DMS153 treated with DMSO at 0.1 percent for 48 hours (cell line): ENCODE measurements at regions not wholly inside any gene's neighbourhood (a gene's known extent, or its start where the extent isn't known, plus 50 kb on each side); places are given as distances from the start of the nearest gene placed in this dataset.
"Not testable (repeated sequence)": the region's sequence is repeated elsewhere in the genome, so short reads cannot be mapped to it uniquely, and the experiment has no call there.

ENCODE experiments used
- DNase-seq: peaks from one replicate; lab custom pipeline; 2025; ENCODE audit not compliant: unreplicated experiment; lab: John Stamatoyannopoulos, UW

DNA sequence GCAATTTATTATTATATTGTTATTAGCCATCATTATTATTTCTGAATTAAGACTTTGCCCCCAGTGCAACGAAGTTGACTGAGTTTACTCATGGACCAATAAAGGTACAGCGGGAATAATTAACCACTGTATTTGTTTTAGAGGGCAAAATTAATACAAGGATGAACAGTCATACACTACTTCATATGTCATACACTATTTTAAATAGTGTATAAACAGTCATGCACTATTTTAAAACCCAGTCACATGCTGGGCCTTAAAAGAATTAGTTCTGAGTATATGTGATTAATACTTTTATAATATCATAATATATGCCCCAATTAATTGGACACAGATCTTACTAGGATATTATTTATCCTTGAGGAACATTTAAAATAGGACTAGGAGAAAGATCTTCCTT lies 125.3 kb upstream of the NANOGP8 start:
- no peak for DNase-seq

DNA sequence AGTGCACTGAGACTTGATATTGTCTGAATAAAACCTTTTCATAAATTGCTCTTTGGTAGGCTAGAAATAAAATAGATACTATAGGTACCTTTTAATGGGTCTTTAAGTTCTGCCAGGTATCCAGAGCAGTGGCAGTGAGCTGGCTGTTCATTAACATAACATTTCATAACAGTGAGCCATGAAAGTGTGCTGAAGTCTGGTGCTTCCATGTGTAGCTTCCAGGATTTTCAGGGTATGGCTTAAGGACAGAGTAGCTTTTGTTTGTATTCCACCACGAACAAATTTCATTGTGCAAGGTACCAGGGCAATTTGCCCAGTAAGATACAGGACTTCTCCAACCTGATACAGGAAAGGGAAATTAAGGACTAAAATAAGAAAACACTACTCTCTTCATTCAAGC lies 124.7 kb upstream of the NANOGP8 start:
- no peak for DNase-seq

DNA sequence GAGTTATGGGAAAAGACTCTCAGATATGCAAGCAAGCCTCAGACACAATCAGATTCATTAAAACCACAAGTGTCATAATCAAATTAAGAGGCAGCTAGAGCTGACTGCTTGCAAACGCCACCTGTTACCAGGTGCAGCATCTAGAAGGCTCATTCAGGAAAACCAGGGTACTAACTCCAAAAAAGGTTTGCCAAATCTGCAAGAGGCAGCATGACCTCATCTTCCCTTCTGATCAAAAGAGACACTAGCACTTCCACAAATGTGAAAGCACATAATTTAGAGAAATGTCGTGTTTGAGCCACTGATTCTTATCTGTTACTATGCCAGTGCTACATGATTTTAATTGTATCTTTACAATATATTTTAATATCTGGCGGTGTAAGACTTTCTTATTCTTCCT lies 123.3 kb upstream of the NANOGP8 start:
- no peak for DNase-seq

DNA sequence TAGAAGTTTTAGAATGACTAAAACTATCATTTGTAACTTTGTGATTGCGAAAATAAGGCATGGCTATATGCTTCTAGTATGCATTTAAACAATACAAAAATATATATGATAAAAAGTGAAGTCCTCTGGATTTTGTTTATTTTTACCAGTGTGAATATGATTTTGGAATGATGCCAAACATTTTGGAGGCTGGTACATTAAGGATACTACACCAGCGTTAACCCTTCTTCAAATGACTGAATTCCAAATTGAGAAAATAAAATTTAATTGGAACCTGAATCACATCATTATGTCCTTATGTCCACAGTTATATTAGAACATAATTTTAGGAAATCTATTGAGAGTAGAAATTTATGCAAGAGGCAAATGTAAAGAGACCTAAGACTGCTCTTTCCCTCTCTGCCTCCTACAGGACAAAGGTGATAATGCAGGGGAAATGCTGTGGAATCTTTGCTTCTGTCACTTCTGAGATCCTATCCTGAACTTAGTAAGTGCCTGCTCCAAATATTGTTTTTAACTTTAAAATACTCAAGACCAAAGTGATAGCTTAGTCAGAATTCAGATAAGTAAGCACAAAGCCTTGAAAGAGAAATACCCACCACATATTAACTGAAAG lies 121.1 kb upstream of the NANOGP8 start:
- DNase-seq, result no peak

DNA sequence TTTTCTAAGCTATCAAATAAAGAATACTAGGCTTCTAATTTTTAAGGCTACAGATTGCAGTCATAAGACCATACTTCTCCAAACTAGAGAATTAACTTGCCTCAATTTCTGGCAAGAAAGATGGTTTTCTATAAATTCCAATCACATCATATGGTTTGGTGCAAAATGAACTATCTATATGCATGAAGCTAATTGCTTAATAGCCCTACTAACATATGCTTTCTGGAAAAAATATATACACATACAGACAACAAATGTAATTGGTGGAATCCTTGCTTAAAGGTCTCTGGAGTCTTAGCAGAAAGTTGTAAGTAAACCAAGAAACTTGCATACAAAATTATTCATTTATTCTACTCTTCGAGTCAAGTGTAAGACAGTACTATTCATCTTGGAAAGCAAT lies 113.1 kb upstream of the NANOGP8 start:
- no peak for DNase-seq

DNA sequence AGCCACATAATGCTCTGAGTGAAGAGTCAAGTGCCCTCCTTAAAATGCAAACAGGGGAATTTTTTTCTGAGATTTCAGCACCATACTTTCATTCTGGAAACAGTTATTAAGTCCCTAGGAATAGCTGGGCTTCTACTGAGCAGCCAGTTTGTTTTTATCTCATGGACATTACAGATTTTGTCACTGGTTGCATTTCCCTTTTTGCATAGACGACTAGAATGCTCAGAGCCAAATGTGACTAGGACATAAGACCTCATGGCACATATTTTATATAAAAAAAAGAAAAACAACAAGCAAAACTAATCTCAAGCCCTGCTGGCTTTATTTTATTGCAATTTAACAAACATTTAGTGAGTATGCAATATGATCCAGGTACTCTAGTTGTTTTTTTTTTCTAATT lies 112.7 kb upstream of the NANOGP8 start:
- no peak for DNase-seq

DNA sequence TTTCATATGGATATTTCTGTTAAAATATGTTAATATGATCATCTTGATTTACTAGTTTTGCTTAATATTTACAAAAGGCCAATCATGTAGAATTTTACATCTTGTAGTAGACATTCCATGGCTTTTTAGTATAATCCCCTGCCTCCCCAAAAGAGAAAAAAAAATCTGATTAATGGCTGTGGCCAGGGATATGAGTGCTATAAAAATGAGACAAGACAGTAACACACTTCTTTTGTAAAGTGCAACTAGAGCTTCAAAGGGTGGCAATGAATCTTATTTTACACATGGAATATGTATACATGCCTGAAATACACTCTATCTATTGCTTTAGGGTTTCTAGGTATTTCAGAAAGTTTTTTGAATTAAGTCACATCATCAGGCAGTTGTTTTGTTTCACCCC lies 112.2 kb upstream of the NANOGP8 start:
- no peak for DNase-seq

DNA sequence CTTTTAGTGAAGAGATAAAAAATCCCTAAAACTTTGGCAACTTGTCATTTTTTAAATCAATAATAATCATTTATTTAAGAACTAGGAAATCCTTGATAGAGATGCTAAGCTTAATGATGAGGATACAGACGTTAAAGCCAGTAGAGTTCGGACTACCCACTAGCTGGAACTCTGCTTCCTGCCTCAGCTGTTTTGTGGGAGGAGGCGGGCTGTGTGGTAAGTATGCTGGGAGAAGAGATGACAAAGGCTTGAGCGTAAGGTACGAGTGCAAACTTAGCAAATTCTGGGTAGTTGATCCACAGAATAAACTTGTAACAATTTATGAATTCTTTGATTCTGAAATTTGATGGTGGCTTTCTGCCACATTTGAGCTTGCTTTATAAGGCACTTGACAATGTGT lies 111.2 kb upstream of the NANOGP8 start:
- no peak for DNase-seq

DNA sequence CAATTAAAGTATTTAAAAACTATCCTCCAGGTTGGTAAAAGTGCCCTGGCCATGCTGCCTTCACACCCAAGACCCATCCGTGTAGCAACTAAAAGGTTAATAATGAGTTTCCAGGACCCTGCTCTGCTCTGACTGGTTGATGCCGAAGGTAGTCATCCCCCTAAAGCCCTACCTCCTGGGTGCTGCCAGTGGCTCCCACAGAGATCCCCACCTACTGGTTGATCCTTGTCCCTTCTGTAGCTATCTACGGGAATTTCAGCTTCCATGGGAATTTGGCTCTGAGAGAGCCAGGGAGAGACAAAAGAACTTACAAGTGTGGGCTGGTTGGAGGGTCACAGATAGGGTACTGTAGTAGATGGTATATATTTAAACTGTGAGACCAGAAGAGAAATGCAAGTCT lies 110.6 kb upstream of the NANOGP8 start:
- no peak for DNase-seq

DNA sequence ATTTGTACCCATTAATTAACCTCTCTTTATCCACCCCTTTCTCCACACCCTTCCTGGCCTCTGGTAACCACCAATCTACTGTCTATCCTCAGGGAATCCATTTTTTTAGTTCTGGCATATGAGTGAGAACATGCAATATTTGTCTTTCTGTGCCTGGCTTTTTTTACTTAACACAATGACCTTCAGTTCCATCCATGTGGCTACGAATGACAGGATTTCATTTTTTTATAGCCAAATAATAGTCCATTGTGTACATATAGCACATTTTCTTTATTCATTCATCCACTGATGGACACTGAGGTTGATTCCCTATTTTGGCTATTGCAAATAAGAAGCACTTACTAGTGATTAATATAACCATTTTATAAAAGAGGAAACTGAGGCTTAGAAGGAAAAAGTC lies 109.9 kb upstream of the NANOGP8 start:
- DNase-seq, result no peak

DNA sequence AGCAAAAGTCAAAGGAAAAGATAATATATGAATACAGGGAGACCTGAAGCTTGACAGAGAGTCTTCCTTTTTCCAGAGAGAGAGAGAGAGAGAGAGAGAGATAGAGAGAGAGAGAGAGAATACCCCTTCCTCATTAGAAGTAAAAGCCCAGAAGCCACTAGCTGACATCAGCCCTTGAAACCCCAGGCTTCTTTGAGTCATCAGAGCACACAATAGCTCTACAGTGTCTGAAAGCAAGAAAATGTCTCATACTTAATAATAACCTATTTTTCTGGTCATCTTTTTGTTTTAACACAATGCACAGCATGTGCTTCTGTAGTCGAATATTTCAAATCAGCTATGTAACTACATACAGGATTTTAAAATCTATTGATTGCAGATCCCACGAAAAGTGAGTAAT lies 109.2 kb upstream of the NANOGP8 start:
- no peak for DNase-seq

DNA sequence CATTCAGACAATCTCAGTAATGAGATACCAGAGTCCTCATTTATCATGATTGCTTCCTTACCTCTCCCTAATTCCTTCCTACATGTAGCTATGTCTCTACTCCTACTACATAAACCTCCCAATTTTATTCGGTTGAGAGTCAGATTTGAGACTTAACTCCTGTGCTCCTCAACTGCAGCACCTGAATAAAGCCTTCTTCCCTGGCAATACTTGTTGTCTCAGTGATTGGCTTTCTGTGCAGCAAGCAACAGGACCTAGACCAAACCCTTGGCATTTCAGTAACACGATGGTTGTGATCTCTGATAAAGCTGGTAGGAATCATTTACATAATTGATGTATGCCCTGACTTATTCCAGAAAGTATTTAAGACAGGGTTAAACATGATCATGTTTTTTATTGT lies 106.7 kb upstream of the NANOGP8 start:
- no peak for DNase-seq

DNA sequence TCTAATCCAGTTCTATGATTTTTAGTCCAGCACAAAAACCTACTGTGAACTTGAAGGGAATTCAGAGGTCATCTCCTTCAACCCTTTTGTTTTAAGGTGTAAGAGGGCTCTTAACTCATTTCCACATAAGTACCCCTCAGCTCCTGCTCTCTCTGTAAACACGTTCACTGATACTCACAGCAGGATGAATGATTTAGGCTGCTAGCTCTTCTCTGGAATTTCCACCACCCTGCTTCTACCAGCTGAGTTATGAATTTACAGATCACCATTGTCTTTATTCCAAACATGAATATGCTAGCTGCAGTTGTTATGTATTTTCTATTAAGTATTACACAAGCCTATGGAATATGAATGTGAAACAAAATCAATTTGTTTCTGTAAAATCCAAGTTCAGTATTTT lies 101.3 kb upstream of the NANOGP8 start:
- DNase-seq, result no peak

DNA sequence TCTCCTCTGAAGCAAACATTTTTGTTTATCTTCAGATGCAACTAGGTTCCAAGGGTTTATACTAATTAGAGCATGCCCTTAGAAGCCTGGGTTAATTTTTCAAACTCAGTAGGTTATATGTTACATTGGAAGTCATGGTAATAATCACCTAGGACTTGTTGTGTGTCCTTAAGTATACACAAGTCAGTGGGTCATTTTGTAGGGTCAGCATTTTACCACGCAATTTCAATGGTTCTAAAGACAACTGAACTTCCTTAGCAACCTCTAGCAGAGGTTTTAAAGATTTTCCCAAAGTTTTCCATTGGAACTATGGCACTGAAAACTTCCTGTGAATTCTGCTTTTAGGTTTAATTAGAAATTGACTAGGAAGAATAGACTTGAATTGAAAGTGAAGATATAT lies 99.6 kb upstream of the NANOGP8 start:
- no peak for DNase-seq

DNA sequence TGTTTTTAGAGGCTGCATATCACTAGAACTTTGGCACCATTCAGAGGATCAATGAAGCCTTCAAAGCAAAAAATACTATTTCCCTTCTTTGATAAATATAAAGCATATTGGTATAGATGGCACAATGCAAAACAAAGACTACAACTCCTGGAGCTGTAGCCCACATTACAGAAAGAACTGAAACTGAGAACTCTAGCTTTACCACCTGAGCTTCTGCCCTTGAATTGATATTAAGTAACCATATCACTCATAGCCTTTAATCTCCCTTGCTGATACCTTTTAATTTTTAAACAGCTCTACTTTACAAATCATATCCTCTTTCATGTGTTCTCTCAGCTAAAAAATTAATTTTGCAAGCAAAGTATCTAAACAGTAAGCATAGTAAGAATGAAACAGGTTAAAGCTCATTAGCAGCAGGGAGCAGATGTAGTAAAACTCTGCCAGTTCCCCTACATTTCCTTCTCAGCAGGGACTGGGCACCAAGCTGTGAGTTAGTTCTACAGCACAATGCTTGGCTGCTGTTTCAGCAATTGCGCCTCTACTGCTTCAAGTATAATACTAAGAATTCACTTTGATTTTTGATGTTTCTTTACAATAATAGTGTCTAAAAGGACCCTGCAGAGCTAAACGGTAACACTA lies 97.9 kb upstream of the NANOGP8 start:
- DNase-seq, result no peak

DNA sequence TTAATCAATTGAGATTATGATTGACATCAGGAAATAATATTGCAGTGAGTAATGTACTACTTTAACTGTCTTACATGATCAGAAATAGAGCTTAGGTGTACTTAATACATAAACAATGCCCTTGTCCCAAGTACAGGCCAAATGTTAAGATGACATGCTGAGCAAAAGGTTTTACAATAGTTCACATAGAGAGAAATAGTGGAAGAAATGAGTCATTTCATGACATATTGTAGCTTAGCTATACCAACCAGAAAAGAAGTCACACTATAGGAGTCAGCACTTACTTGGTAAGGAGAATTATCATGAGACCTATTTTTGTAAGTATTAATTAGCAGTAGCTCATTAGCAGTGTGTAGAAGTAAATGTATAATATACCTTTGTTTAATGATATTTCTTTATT lies 96.4 kb upstream of the NANOGP8 start:
- no peak for DNase-seq

DNA sequence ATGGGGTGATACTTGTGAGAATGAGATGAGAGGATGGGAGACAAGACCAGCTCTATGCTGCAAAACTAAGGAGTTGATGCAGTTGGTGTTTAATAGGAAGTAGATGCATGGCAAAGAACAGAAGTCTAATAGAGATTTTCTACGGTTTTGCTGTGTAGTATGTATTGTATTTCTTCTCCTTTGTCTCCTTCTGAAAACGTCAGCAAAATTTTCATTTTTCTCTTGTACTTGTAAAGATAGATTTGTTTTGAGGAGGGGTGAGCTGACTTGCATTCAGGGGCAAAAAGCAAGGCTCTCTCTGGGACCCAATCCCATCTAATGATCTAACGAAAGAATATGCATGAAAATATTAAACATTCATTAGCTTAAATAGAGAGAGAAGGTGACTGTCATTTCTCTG lies 94.6 kb upstream of the NANOGP8 start:
- no peak for DNase-seq

DNA sequence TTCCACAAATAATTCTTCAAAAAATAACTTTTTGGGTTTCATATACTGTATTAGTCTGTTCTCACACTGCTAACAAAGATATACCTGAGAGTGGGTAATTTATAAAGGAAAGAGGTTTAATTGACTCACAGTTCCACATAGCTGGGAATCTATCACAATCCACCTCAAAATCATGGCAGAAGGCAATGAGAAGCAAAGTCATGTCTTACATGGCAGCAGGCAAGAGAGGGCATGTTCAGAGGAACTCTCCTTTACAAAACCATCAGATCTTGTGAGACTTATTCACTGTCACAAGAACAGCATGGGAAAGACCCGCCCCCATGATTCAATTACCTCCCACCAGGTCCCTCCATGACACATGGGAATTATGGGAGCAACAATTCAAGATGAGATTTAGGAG lies 93.1 kb upstream of the NANOGP8 start:
- not testable (repeated sequence) for DNase-seq

DNA sequence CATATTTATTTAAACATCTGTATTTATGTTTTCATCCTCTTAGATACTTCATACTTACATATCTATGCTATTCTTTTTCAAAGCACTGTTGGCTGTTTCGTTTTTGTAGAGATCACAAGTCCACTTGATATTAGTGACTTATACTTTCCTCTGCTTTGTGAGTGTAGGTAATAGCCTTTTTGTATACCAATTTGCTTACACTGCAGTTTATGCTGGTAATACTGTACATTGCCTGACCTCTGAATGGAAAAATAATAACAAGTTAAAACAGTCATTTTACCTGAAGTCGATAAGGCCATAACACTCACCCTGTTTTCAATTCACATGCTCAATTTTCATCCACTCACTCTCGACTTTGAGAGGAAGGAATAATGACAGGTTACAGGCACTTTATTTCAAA lies 89.9 kb upstream of the NANOGP8 start:
- no peak for DNase-seq

DNA sequence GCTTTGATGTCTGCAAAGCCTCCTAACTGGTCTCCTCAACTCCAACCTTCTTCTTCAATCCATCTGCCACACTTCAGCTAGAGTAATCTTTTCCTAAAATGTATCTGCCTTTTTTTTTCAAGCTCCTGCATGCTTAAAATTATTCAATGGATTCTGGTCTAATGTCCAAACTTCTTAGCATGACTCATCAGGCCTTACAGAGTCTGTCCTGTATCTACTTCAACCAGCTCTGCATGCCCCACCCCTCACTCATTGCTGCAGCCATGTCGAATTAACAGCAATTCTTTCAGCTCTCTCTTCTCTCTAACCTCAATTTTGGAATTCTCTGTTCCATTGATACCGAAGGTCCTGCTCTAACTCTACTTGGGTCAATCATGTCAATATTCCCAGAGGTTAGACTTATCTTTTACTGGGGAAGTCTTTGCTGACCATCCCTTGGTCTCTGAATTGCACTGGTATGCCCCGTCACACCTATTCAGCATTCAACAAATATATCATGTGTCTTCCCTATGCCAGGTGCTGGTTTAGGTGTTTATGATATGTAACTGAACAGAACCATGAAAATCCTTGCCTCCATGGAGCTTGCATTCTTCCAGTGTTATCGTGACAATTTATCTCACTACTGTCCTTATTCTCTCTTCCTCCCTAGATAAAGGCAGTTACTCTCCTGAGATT lies 88.5 kb upstream of the NANOGP8 start:
- DNase-seq, result no peak

DNA sequence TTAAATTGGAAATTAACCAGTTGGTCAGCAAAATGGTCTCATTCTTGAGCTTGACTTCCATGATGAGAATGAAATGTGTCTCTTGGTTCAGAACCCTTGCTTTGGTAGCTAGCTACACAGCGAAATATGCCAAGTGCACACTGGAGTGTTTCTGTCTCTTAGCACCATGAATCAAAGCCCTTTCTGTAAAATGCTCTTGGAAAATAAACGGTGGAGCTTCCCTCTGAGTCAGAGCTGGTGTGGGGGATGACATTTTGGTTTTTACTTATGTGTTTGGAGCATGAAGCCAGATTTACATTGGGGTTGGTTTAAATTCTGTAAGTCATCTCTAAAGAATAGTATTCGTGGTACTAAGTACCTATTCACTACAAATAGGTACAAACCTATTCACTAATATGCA lies 85.1 kb upstream of the NANOGP8 start:
- no peak for DNase-seq

DNA sequence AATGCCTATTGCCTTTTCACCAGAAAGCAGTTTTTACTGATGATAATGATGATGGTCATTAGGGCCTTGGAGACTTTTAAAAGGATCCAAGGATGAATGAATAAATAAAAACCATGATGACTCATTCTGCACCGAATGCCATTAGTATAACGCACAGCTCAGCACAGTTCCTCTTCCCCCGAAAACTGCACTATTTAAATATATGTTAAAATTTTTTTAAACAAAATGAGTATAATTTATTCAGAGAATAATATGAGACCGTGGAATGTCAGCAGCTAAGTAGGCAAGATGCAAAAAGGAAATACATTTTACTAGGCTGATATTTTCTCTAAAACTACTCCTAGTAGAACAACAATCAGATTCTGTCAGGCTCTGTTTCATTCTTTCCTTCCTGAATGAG lies 83.4 kb upstream of the NANOGP8 start:
- no peak for DNase-seq

DNA sequence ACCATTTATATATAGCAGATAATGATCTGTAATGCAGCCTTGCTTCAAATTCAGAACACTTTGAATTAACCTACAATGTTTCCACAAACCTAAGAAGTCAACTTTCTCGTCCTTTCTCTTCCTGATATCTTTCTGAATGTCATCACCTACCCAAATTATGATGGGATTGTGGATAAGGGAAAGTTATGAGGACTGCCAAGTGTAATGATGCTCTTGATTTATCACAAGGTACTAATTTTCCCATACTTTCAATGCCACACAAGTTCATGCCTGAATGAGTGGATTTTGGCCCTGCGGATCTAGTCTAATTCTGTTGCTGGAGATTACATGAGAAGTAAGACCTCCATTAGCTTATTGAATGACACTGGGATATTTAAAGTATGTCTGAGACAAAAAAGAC lies 82.6 kb upstream of the NANOGP8 start:
- no peak for DNase-seq
